ENCODE measurements at regions not wholly inside any gene's neighbourhood (a gene's known extent, or its start where the extent isn't known, plus 50 kb on each side); places are given as distances from the start of the nearest gene placed in this dataset.

GRCh38 chr6:80544555-80544954 is 438.1 kb downstream of the BCKDHB start:
- Histone ChIP-seq H3K4me3 (ENCODE audit: low read length) (no peak overlapping the region), H3K27ac (ENCODE audit: low read length) (peak overlapping the region; percentile 71), H3K27me3 (ENCODE audit: control insufficient read depth, insufficient read depth, low read length) (no peaks in the 10 kb centered on the region), H3K4me1 (ENCODE audit: control insufficient read depth, insufficient read depth, low read length) (peaks cover 3% of the 10 kb centered on the region), H3K36me3 (ENCODE audit: control insufficient read depth, insufficient read depth, low read length) (no peaks in the 10 kb centered on the region), H3K9me3 (replicated peaks; ENCODE audit: control insufficient read depth, low read depth, low read length) (no peaks in the 10 kb centered on the region)
- peak; percentile 80 for DNase-seq

GRCh38 chr6:80543598-80544222 is 437.2 kb downstream of the BCKDHB start:
- Histone ChIP-seq H3K4me1 (ENCODE audit: control insufficient read depth, insufficient read depth, low read length) (peaks cover 3% of the 10 kb centered on the region), H3K9me3 (replicated peaks; ENCODE audit: control insufficient read depth, low read depth, low read length) (no peaks in the 10 kb centered on the region), H3K36me3 (ENCODE audit: control insufficient read depth, insufficient read depth, low read length) (no peaks in the 10 kb centered on the region), H3K4me3 (ENCODE audit: low read length) (no peak overlapping the region), H3K27me3 (ENCODE audit: control insufficient read depth, insufficient read depth, low read length) (no peaks in the 10 kb centered on the region), H3K27ac (ENCODE audit: low read length) (no peak overlapping the region)
- DNase-seq = peak; percentile 27
- WGBS (ENCODE audit: insufficient coverage) = 56% methylated on average over 8 of the region's 10 CpGs

DNA sequence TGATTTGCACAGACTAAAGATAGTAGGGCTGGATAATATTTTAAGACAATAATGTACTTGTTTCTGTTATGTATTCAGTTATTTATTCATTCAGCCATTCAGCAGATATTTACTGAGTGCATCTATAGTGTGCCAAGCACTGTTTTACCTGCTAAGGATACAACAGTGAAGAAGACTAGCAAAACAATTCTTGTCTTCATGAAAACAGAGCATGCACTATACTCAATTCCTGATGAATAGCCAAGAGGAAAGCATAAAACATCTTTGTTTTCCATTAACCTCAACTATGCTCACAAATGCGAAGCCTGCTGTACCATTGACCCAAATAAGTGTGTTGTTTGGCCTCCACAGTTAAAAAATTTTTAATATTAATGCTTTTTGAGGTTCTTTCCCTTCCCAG is 436.7 kb downstream of the BCKDHB start:
- Histone ChIP-seq H3K36me3 (ENCODE audit: control insufficient read depth, insufficient read depth, low read length) (no peaks in the 10 kb centered on the region), H3K9me3 (replicated peaks; ENCODE audit: control insufficient read depth, low read depth, low read length) (no peaks in the 10 kb centered on the region), H3K4me3 (ENCODE audit: low read length) (no peak overlapping the region), H3K4me1 (ENCODE audit: control insufficient read depth, insufficient read depth, low read length) (peaks cover 3% of the 10 kb centered on the region), H3K27ac (ENCODE audit: low read length) (no peak overlapping the region), H3K27me3 (ENCODE audit: control insufficient read depth, insufficient read depth, low read length) (no peaks in the 10 kb centered on the region)
- no peak for DNase-seq
- no CpG with 5 or more reads among the region's 1 CpG for WGBS (ENCODE audit: insufficient coverage)

DNA sequence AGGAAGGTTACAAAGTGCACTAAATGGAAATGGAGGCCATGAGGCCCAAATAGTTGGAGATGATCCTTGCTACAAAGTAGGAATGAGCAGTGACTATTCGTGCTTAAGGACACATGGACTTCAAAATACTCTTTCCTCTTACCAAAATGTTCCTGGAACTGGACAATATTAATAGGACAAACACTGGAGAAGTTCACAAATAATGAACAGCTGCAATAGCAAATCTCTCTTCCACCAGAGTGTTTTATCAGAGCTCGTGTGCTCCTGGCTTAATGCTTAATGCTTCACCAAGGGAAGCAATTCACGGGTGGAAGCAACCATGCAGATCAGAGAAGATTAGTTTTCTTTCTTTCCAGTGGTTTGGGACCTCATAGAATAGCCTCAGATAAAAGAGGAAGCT is 435.4 kb downstream of the BCKDHB start:
- Histone ChIP-seq H3K27me3 (ENCODE audit: control insufficient read depth, insufficient read depth, low read length) (no peaks in the 10 kb centered on the region), H3K4me3 (ENCODE audit: low read length) (no peak overlapping the region), H3K4me1 (ENCODE audit: control insufficient read depth, insufficient read depth, low read length) (peaks cover 3% of the 10 kb centered on the region), H3K27ac (ENCODE audit: low read length) (no peak overlapping the region), H3K36me3 (ENCODE audit: control insufficient read depth, insufficient read depth, low read length) (no peaks in the 10 kb centered on the region), H3K9me3 (replicated peaks; ENCODE audit: control insufficient read depth, low read depth, low read length) (no peaks in the 10 kb centered on the region)
- WGBS (ENCODE audit: insufficient coverage) = 14% methylated on average over 2 of the region's 3 CpGs
- DNase-seq = peak; percentile 17

GRCh38 chr6:80541181-80541580 is 434.7 kb downstream of the BCKDHB start:
- Histone ChIP-seq H3K4me3 (ENCODE audit: low read length) (no peak overlapping the region), H3K27me3 (ENCODE audit: control insufficient read depth, insufficient read depth, low read length) (no peaks in the 10 kb centered on the region), H3K9me3 (replicated peaks; ENCODE audit: control insufficient read depth, low read depth, low read length) (no peaks in the 10 kb centered on the region), H3K4me1 (ENCODE audit: control insufficient read depth, insufficient read depth, low read length) (peaks cover 3% of the 10 kb centered on the region), H3K27ac (ENCODE audit: low read length) (no peak overlapping the region), H3K36me3 (ENCODE audit: control insufficient read depth, insufficient read depth, low read length) (no peaks in the 10 kb centered on the region)
- DNase-seq = no peak

DNA sequence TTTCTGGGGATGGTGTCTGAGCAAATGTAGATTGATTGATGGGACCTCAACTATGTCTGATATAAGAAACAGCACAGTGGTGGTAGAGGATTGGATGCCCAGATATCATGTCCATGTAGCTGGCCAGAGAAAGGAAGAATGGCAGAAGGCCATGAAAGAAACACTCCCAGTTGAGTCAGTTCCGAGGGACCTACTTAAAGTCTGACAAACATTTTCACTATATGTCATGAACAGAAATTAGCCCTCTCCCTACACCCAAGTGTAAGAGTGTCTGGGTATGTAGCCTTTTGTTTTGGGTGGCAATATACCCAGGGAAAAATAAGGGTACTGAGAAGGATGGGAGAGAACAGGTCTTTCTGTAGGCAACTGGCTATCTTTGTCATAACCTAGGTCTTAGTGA is 434.2 kb downstream of the BCKDHB start:
- no peaks in the 10 kb centered on the region for H3K36me3 ChIP-seq (ENCODE audit: control insufficient read depth, insufficient read depth, low read length)
- WGBS (ENCODE audit: insufficient coverage) = no CpG with 5 or more reads among the region's 1 CpG
- H3K27ac ChIP-seq (ENCODE audit: low read length) = no peak overlapping the region
- no peak overlapping the region for H3K4me3 ChIP-seq (ENCODE audit: low read length)
- H3K9me3 ChIP-seq (replicated peaks; ENCODE audit: control insufficient read depth, low read depth, low read length) = no peaks in the 10 kb centered on the region
- peaks cover 3% of the 10 kb centered on the region for H3K4me1 ChIP-seq (ENCODE audit: control insufficient read depth, insufficient read depth, low read length)
- H3K27me3 ChIP-seq (ENCODE audit: control insufficient read depth, insufficient read depth, low read length) = no peaks in the 10 kb centered on the region
- no peak for DNase-seq

DNA sequence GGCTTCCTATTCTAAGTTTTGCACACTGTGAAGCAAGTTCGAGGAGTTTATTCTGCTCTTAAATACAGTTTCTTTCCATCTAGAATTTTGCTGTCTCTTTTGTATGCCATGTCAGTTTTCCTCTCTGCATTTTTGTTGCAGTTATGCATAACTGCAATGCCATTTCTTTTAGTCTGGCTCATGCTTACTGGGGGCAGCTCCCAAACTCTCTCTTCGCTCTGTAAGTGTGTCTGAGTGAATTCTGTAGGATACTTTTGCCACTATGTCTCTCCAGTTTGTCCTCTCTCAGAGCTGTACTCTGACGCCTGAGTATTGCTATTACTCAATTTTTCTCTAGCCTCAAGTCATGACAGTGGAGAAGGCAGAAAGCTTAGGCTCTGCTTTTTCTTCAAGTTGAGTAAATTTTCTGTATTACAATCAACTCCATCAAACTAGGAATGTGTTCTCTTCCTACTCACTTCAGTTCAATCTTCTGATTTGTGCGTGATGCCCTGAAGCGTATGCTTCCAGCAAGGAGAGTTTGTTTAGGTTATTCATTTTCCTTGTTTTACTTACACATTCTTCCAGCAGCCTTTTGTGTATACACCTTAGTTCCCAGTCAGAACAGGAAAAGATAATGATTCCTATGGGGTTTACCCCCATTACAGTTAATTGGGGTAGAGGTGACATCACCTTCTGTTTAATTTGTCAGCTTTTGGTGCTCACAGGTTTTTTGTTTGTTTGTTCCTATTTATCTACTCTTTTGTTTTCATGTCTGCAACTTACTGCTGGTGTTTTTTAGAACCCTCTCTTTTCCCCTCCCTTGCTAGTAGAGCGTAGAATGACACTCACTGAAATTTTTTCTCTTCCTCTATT is 430.9 kb downstream of the BCKDHB start:
- Histone ChIP-seq H3K27me3 (ENCODE audit: control insufficient read depth, insufficient read depth, low read length) (no peaks in the 10 kb centered on the region), H3K27ac (ENCODE audit: low read length) (no peak overlapping the region), H3K4me3 (ENCODE audit: low read length) (no peak overlapping the region), H3K4me1 (ENCODE audit: control insufficient read depth, insufficient read depth, low read length) (no peaks in the 10 kb centered on the region), H3K36me3 (ENCODE audit: control insufficient read depth, insufficient read depth, low read length) (no peaks in the 10 kb centered on the region), H3K9me3 (replicated peaks; ENCODE audit: control insufficient read depth, low read depth, low read length) (no peaks in the 10 kb centered on the region)
- DNase-seq = no peak
- WGBS (ENCODE audit: insufficient coverage) = 94% methylated on average over 2 of the region's 6 CpGs

GRCh38 chr6:80535914-80536565 is 429.6 kb downstream of the BCKDHB start:
- no peak for DNase-seq
- WGBS (ENCODE audit: insufficient coverage) = no CpG with 5 or more reads among the region's 1 CpG
- no peaks in the 10 kb centered on the region for H3K9me3 ChIP-seq (replicated peaks; ENCODE audit: control insufficient read depth, low read depth, low read length)
- no peaks in the 10 kb centered on the region for H3K36me3 ChIP-seq (ENCODE audit: control insufficient read depth, insufficient read depth, low read length)
- H3K27ac ChIP-seq (ENCODE audit: low read length) = no peak overlapping the region
- H3K4me3 ChIP-seq (ENCODE audit: low read length) = no peak overlapping the region
- H3K4me1 ChIP-seq (ENCODE audit: control insufficient read depth, insufficient read depth, low read length) = no peaks in the 10 kb centered on the region
- H3K27me3 ChIP-seq (ENCODE audit: control insufficient read depth, insufficient read depth, low read length) = no peaks in the 10 kb centered on the region

GRCh38 chr6:80531681-80532619 is 425.5 kb downstream of the BCKDHB start:
- no peaks in the 10 kb centered on the region for H3K4me1 ChIP-seq (ENCODE audit: control insufficient read depth, insufficient read depth, low read length)
- no peaks in the 10 kb centered on the region for H3K36me3 ChIP-seq (ENCODE audit: control insufficient read depth, insufficient read depth, low read length)
- DNase-seq = no peak
- H3K9me3 ChIP-seq (replicated peaks; ENCODE audit: control insufficient read depth, low read depth, low read length) = no peaks in the 10 kb centered on the region
- H3K27ac ChIP-seq (ENCODE audit: low read length) = no peak overlapping the region
- no peak overlapping the region for H3K4me3 ChIP-seq (ENCODE audit: low read length)
- WGBS (ENCODE audit: insufficient coverage) = no CpG with 5 or more reads among the region's 4 CpGs
- H3K27me3 ChIP-seq (ENCODE audit: control insufficient read depth, insufficient read depth, low read length) = no peaks in the 10 kb centered on the region

DNA sequence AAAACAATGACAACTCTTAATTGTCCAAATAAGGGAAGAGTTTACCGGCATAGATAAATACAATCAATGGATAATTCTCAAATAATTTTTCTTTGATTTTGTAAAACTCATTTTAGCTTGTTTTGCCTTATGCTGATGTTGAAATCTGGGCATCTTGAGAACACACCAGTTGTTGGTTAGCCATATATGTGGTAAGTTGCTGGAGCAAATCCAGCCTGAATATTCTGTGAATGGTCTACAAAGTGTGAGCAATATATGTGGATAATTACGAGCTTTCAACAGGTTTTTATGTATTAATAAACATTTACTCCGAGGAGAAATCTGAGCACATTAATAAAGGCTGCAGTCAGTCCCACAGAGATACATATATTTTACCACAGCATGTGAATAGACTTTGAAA is 423.6 kb downstream of the BCKDHB start:
- no peaks in the 10 kb centered on the region for H3K36me3 ChIP-seq (ENCODE audit: control insufficient read depth, insufficient read depth, low read length)
- no CpG with 5 or more reads among the region's 3 CpGs for WGBS (ENCODE audit: insufficient coverage)
- no peak overlapping the region for H3K27ac ChIP-seq (ENCODE audit: low read length)
- H3K4me3 ChIP-seq (ENCODE audit: low read length) = no peak overlapping the region
- no peaks in the 10 kb centered on the region for H3K9me3 ChIP-seq (replicated peaks; ENCODE audit: control insufficient read depth, low read depth, low read length)
- no peak for DNase-seq
- no peaks in the 10 kb centered on the region for H3K27me3 ChIP-seq (ENCODE audit: control insufficient read depth, insufficient read depth, low read length)
- no peaks in the 10 kb centered on the region for H3K4me1 ChIP-seq (ENCODE audit: control insufficient read depth, insufficient read depth, low read length)

Data from muscle of leg (tissue), 3 donors.